ENCODE measurements at regions not wholly inside any gene's neighbourhood (a gene's known extent, or its start where the extent isn't known, plus 50 kb on each side); places are given as distances from the start of the nearest gene placed in this dataset.

DNA sequence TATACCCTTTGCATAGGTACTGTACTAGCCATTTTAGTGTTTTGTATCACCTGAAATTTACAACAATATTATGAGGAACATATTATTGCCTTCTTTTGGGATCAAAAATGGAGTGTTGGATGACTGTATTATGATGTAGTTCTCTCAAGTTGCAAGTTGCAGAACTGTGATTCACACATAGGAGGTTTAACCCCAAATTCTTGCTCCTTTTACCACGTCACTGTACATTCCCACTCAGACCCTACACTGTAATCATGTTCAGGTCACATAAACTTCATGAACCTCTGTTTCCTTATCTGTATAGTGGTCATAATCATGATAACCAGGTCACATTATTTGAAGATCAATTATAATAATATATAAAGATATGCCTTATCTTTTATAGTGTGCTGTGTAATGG lies 925.1 kb upstream of the TENM4 start:
- Histone ChIP-seq H3K27ac (no peak overlapping the region), H3K36me3 (ENCODE audit: low read depth, missing control alignments) (no peaks in the 10 kb centered on the region), H3K4me1 (no peaks in the 10 kb centered on the region), H3K4me3 (no peak overlapping the region), H3K9me3 (no peaks in the 10 kb centered on the region), H3K27me3 (no peaks in the 10 kb centered on the region)
- TF ChIP-seq, protein P1, sequence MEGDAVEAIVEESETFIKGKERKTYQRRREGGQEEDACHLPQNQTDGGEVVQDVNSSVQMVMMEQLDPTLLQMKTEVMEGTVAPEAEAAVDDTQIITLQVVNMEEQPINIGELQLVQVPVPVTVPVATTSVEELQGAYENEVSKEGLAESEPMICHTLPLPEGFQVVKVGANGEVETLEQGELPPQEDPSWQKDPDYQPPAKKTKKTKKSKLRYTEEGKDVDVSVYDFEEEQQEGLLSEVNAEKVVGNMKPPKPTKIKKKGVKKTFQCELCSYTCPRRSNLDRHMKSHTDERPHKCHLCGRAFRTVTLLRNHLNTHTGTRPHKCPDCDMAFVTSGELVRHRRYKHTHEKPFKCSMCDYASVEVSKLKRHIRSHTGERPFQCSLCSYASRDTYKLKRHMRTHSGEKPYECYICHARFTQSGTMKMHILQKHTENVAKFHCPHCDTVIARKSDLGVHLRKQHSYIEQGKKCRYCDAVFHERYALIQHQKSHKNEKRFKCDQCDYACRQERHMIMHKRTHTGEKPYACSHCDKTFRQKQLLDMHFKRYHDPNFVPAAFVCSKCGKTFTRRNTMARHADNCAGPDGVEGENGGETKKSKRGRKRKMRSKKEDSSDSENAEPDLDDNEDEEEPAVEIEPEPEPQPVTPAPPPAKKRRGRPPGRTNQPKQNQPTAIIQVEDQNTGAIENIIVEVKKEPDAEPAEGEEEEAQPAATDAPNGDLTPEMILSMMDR (IDR thresholded peaks at IDR 0.05), result no peak
- no peak for TF ChIP-seq POLR2A (IDR thresholded peaks at IDR 0.05)
- intact Hi-C loops (cut with DNase I; ENCODE audit: low total_unique reads), result no loop called here
- no peak for DNase-seq
- 89 to 91% methylated on average over 1 of the region's 1 CpG for WGBS, 2 donors

DNA sequence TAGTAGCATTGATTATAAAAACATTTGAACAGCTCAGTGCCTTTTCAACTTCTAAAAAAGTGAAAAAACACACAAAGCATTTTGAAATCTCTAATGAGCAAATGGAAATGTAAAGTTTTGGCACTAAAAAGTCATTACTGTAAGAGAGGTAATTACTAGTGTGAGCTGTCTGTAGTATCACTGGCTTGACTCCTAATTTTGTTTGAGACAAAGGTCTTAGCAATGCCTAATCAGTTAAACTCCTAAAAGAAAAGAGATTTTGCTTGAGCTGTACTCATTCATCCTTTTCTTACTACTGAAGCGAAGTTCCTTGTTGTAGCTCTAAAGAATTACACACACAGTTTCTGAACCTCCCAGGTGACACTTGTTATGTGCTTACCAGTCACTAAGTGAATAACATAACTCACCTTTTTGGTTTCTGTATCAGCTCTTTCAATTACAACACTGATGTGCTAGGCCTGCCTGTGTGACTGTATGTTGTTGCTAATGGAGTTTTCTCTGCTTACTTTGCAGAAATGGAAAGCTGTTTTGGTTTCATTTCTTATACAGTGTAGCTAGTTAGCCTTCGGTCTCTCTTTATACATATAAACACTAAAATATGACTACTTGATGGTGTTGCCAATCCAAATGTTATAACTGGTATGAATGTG lies 924.4 kb upstream of the TENM4 start:
- no peak for DNase-seq
- Histone ChIP-seq H3K27me3 (no peaks in the 10 kb centered on the region), H3K27ac (no peak overlapping the region), H3K4me1 (no peaks in the 10 kb centered on the region), H3K4me3 (no peak overlapping the region), H3K9me3 (no peaks in the 10 kb centered on the region), H3K36me3 (ENCODE audit: low read depth, missing control alignments) (no peaks in the 10 kb centered on the region)
- intact Hi-C loops (cut with DNase I; ENCODE audit: low total_unique reads), result no loop called here
- WGBS, 2 donors, result 56 to 74% methylated on average over 2 of the region's 2 CpGs
- TF ChIP-seq POLR2A (IDR thresholded peaks at IDR 0.05), result no peak
- TF ChIP-seq, protein P1 (IDR thresholded peaks at IDR 0.05), result no peak

DNA sequence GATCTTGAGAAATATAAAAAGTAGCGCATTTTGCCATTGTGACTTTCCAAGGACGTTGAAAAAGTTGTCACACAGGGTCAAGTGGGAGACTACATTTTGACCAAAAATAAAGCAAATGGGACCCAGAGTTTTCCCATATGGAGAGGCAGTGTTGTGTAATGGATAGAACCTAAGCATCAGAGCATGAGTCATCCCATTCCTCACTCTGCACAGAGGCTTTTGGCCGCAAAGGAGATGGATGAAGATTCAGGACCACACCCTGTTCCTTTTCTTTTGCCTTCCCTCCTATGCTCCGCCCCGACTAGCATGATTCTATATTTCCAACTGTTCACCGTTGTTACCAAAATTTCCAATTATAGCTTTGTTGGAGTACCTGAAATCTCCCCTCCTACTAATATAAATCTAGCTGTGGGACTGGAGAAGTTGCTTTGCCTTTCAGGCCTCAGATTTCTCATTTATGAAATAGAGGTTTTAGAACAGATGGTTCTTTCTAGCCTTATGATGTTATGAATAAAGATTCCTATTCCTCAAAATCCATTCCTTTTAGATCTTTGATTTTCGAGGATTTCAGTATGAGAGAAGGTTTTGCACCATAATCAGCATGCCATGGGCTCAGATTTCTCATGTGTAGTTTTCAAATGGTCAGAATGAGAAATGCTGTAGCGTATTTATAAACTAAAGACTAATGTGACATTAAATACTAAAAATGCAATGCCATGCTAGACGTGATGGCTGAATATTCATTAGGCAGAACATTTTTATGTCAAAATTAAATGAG lies 921.9 kb upstream of the TENM4 start:
- intact Hi-C loops (cut with DNase I; ENCODE audit: low total_unique reads), result no loop called here
- no peak for TF ChIP-seq POLR2A (IDR thresholded peaks at IDR 0.05)
- TF ChIP-seq, protein P1 (IDR thresholded peaks at IDR 0.05), result no peak
- no peak overlapping the region for H3K4me3 ChIP-seq
- H3K27me3 ChIP-seq, result no peaks in the 10 kb centered on the region
- no peaks in the 10 kb centered on the region for H3K36me3 ChIP-seq (ENCODE audit: low read depth, missing control alignments)
- no peaks in the 10 kb centered on the region for H3K4me1 ChIP-seq
- no peaks in the 10 kb centered on the region for H3K9me3 ChIP-seq
- WGBS, 2 donors, result 83 to 87% methylated on average over 9 of the region's 9 CpGs
- no peak overlapping the region for H3K27ac ChIP-seq
- no peak for DNase-seq

DNA sequence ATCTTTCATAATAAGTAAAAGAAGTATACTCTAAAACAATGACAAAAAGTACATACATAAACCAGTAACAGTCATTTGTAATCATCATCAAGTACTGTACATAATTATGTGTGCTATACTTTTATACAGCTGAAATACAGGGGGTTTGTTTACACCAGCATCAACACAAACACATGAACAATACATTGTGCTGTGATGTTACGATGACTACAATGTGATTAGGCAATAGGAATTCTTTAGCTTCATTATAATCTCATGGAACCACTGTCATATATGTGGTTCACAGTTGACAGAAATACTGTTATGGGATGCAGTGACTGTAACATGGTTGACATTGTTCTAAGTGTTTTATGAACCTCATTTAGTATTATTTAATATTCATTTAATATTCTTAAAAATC lies 914.4 kb upstream of the TENM4 start:
- WGBS, 2 donors, result 98 to 100% methylated on average over 1 of the region's 1 CpG
- Histone ChIP-seq H3K4me1 (no peaks in the 10 kb centered on the region), H3K27me3 (no peaks in the 10 kb centered on the region), H3K27ac (no peak overlapping the region), H3K36me3 (ENCODE audit: low read depth, missing control alignments) (no peaks in the 10 kb centered on the region), H3K9me3 (no peaks in the 10 kb centered on the region), H3K4me3 (no peak overlapping the region)
- TF ChIP-seq, protein P1 (IDR thresholded peaks at IDR 0.05), result no peak
- TF ChIP-seq POLR2A (IDR thresholded peaks at IDR 0.05), result no peak
- intact Hi-C loops (cut with DNase I; ENCODE audit: low total_unique reads), result no loop called here
- no peak for DNase-seq
